ENCODE measurements at regions not wholly inside any gene's neighbourhood (a gene's known extent, or its start where the extent isn't known, plus 50 kb on each side); places are given as distances from the start of the nearest gene placed in this dataset.

DNA sequence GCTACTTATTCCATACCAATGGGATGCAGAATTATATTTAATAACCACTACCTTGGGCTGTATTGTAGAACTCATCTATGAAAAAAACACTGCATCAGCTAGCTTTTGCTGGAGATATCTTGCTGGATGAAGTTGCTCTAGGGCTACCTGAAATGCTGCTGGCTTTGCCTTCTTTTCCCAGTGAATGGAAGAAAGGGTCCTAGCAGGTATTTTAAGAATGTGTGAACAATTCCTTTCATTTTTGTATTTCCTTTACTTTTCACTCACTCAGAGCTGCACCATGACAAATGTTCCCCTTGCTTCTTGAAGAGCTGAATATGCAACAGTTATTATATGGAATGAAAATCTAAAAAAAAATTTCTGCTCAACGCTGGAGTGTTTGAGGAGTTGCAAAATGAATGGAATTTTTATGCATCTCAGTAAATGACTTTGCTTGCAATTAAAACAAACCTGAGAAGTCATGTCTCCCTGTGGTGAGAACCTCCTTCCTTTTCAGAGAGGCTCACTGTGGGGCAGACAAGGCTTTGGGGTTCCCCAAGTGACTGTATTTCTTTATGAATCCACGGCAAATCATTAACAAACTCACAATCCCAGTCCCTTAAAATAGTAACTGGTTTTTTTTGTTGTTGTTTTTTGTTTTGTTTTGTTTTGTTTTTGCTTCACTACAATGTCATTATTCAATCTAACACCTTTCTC is 566.8 kb upstream of the KIRREL3 start:
- no peaks in the 10 kb centered on the region for H3K36me3 ChIP-seq (ENCODE audit: control insufficient read depth in 2 of 2, extremely low read depth in 1 of 2, insufficient read depth in 2 of 2, low read length in 2 of 2)
- no peaks in the 10 kb centered on the region for H4K20me1 ChIP-seq (replicated peaks; ENCODE audit: control insufficient read depth, extremely low read depth, insufficient read depth, low read length)
- TF ChIP-seq MYC (IDR thresholded peaks at IDR 0.05; ENCODE audit: low read depth, low read length) (no peak), POLR2A (IDR thresholded peaks at IDR 0.05; ENCODE audit: low read depth, low read length) (no peak), EZH2 (IDR thresholded peaks at IDR 0.05; ENCODE audit: borderline replicate concordance, low read depth, low read length, severe bottlenecking) (no peak), POLR2AphosphoS5 (IDR thresholded peaks at IDR 0.05; ENCODE audit: insufficient read depth, low read depth, low read length) (no peak), FOS (IDR thresholded peaks at IDR 0.05; ENCODE audit: borderline replicate concordance, insufficient read depth, low read length) (no peak), GATA2 (IDR thresholded peaks at IDR 0.05; ENCODE audit: insufficient read depth, insufficient read length, low read depth, low read length) (no peak), JUN (IDR thresholded peaks at IDR 0.05; ENCODE audit: borderline replicate concordance, insufficient read depth, insufficient read length, low read depth) (no peak)
- TF ChIP-seq, protein P1, sequence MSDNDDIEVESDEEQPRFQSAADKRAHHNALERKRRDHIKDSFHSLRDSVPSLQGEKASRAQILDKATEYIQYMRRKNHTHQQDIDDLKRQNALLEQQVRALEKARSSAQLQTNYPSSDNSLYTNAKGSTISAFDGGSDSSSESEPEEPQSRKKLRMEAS (IDR thresholded peaks at IDR 0.05; ENCODE audit: insufficient read depth, insufficient read length): no peak
- TF ChIP-seq, protein P2, sequence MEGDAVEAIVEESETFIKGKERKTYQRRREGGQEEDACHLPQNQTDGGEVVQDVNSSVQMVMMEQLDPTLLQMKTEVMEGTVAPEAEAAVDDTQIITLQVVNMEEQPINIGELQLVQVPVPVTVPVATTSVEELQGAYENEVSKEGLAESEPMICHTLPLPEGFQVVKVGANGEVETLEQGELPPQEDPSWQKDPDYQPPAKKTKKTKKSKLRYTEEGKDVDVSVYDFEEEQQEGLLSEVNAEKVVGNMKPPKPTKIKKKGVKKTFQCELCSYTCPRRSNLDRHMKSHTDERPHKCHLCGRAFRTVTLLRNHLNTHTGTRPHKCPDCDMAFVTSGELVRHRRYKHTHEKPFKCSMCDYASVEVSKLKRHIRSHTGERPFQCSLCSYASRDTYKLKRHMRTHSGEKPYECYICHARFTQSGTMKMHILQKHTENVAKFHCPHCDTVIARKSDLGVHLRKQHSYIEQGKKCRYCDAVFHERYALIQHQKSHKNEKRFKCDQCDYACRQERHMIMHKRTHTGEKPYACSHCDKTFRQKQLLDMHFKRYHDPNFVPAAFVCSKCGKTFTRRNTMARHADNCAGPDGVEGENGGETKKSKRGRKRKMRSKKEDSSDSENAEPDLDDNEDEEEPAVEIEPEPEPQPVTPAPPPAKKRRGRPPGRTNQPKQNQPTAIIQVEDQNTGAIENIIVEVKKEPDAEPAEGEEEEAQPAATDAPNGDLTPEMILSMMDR (IDR thresholded peaks at IDR 0.05; ENCODE audit: extremely low read depth in 1 of 2, insufficient read depth in 1 of 2, low read depth in 1 of 2, low read length in 2 of 2): no peak
- H3K9me1 ChIP-seq (replicated peaks; ENCODE audit: control insufficient read depth, extremely low read depth, insufficient read depth, low read length): no peaks in the 10 kb centered on the region
- DNase-seq (ENCODE audit: low read depth, low spot score): no peak
- H3K27me3 ChIP-seq (ENCODE audit: control insufficient read depth in 2 of 2, insufficient read depth in 2 of 2, low read length in 2 of 2): no peaks in the 10 kb centered on the region
- H3K4me3 ChIP-seq (replicated peaks in 1 of 3; ENCODE audit: insufficient read depth in 1 of 3, low read depth in 1 of 3, low read length in 3 of 3): no peak overlapping the region
- H3K9me3 ChIP-seq (replicated peaks; ENCODE audit: control insufficient read depth, insufficient read depth, low read length): no peaks in the 10 kb centered on the region
- no peak overlapping the region for H2AFZ ChIP-seq (ENCODE audit: low read depth, low read length)
- no peak overlapping the region for H3K9ac ChIP-seq (replicated peaks; ENCODE audit: extremely low read depth, insufficient read depth, low read length)
- H3K4me1 ChIP-seq (ENCODE audit: control insufficient read depth, extremely low read depth, insufficient read depth, low read length): no peaks in the 10 kb centered on the region
- H3K79me2 ChIP-seq (ENCODE audit: control insufficient read depth, insufficient read depth, low read length): no peaks in the 10 kb centered on the region
- no peak for FAIRE-seq
- no peak overlapping the region for H3K27ac ChIP-seq (ENCODE audit: insufficient read depth, low read depth, low read length)
- intact Hi-C loops (cut with micrococcal nuclease) (no loop called here), dilution Hi-C loops (cut with MboI; ENCODE audit: extremely low pct_ligation_motif_present, low sequenced_read_pairs) (no loop called here)
- POLR2A ChIA-PET: no interaction called here
- CTCF ChIA-PET: no interaction called here
- no peak overlapping the region for H3K4me2 ChIP-seq (ENCODE audit: insufficient read depth, low read length)
- no TSS peak for BruUV-seq (replicated peaks)

All from endothelial cell of umbilical vein (primary cell).